Cardiac fibroblast (primary cell): ENCODE measurements at regions not wholly inside any gene's neighbourhood (a gene's known extent, or its start where the extent isn't known, plus 50 kb on each side); places are given as distances from the start of the nearest gene placed in this dataset.

Experiments used
- DNase-seq, 2 donors: peaks; one replicate each; pipeline versions ENCODE4 v3.0.0 to v3.0.0-alpha.2; 2010; ENCODE audit warnings: low read depth in 2 of 2
- H3K4me3 ChIP-seq, 2 donors: replicated peaks in 1 of 2; 1 replicate in 1 of 2; 2 replicates in 1 of 2; pipeline ENCODE4 v1.5.1; 2011; ENCODE audit warnings: low read depth in 2 of 2, low read length in 2 of 2, mild to moderate bottlenecking in 2 of 2, moderate library complexity in 1 of 2
- CTCF ChIP-seq: IDR thresholded peaks from one replicate; pipeline ENCODE4 v1.5.1; 2011; ENCODE audit warnings: low read depth, mild to moderate bottlenecking, low read length, inconsistent platforms

- no peak overlapping the region for H3K4me3 ChIP-seq
- DNase-seq = no peak
- no peak for TF ChIP-seq CTCF
Observed at GRCh38 chr5:96275051-96275450, 158.0 kb downstream of the PCSK1 start.

- DNase-seq = no peak
- TF ChIP-seq CTCF = no peak
- no peak overlapping the region for H3K4me3 ChIP-seq
Observed at GRCh38 chr5:96265487-96265886, 167.6 kb downstream of the PCSK1 start.

- H3K4me3 ChIP-seq = no peak overlapping the region
- no peak for TF ChIP-seq CTCF
- DNase-seq = no peak
Observed at GRCh38 chr5:96264047-96264446, 169.0 kb downstream of the PCSK1 start.

GRCh38 chr5:96262105-96262504 is 170.9 kb downstream of the PCSK1 start:
- no peak overlapping the region for H3K4me3 ChIP-seq
- no peak for DNase-seq
- TF ChIP-seq CTCF = no peak

GRCh38 chr5:96260009-96260408 is 173.0 kb downstream of the PCSK1 start:
- TF ChIP-seq CTCF = no peak
- DNase-seq = peak; percentile 5 to 6

GRCh38 chr5:96259151-96259772 is 173.8 kb downstream of the PCSK1 start:
- peak; percentile 49 to 77 for DNase-seq
- H3K4me3 ChIP-seq = no peak overlapping the region
- TF ChIP-seq CTCF = no peak

More at GRCh38 chr5:96260009-96260408, 173.0 kb downstream of the PCSK1 start:
- H3K4me3 ChIP-seq = no peak overlapping the region

GRCh38 chr5:96258692-96259091 is 174.4 kb downstream of the PCSK1 start:
- TF ChIP-seq CTCF = no peak
- DNase-seq = no peak
- no peak overlapping the region for H3K4me3 ChIP-seq
